CD4-positive, alpha-beta memory T cell (primary cell): ENCODE measurements at regions not wholly inside any gene's neighbourhood (a gene's known extent, or its start where the extent isn't known, plus 50 kb on each side); places are given as distances from the start of the nearest gene placed in this dataset.
"Not testable (repeated sequence)": the region's sequence is repeated elsewhere in the genome, so short reads cannot be mapped to it uniquely, and the experiment has no call there.

Source experiments
- CTCF ChIA-PET: fragments of 350-600 bp; sonication (Branson Sonifier 250); formaldehyde crosslinking; loops from one replicate; lab custom pipeline; 2021; ENCODE audit warnings: inconsistent platforms; ENCODE audit not compliant: partially characterized antibody; lab: Charles Lee
- POLR2A ChIA-PET: fragments of 350-600 bp; sonication (Branson Sonifier 250); formaldehyde crosslinking; loops from one replicate; lab custom pipeline; 2021; ENCODE audit not compliant: partially characterized antibody; lab: Charles Lee
- DNase-seq, 5 donors: peaks; one replicate each; pipeline versions ENCODE4 v3.0.0 to v3.0.0-alpha.2; 2020 to 2022; ENCODE audit warnings: mixed read lengths in 1 of 5
- H3K27ac ChIP-seq: one replicate; pipeline ENCODE4 v1.7.0; 2013; ENCODE audit warnings: low read depth, low read length
- H3K27me3 ChIP-seq: 2 replicates; pipeline ENCODE4 v1.7.0; 2013; ENCODE audit warnings: mild to moderate bottlenecking, low read length, moderate library complexity; ENCODE audit not compliant: insufficient read depth
- H3K36me3 ChIP-seq: 2 replicates; pipeline ENCODE4 v1.7.0; 2013; ENCODE audit warnings: mild to moderate bottlenecking, low read length, moderate library complexity; ENCODE audit not compliant: insufficient read depth
- H3K4me1 ChIP-seq: 2 replicates; pipeline ENCODE4 v1.7.0; 2013; ENCODE audit warnings: mild to moderate bottlenecking, low read length, moderate library complexity; ENCODE audit not compliant: insufficient read depth
- H3K4me3 ChIP-seq, 2 donors: one replicate each; pipeline ENCODE4 v1.7.0; 2013; ENCODE audit warnings: low read length in 2 of 2, mild to moderate bottlenecking in 1 of 2
- H3K9me3 ChIP-seq, 2 donors: one replicate each; pipeline ENCODE4 v1.7.0; 2013; ENCODE audit warnings: low read length in 2 of 2, control low read depth in 1 of 2; ENCODE audit not compliant: control insufficient read depth in 1 of 2
- H3K27ac Mint-ChIP-seq, 7 donors: one replicate each; pipeline ENCODE4 v1.8.0; 2020 to 2021; ENCODE audit warnings: mixed read lengths in 7 of 7, mild to moderate bottlenecking in 6 of 7, inconsistent platforms in 3 of 7, moderate library complexity in 3 of 7
- H3K27me3 Mint-ChIP-seq, 2 donors: one replicate each; pipeline ENCODE4 v1.8.0; 2020 to 2021; ENCODE audit warnings: mixed read lengths in 2 of 2
- H3K36me3 Mint-ChIP-seq, 2 donors: one replicate each; pipeline ENCODE4 v1.8.0; 2020 to 2021; ENCODE audit warnings: mixed read lengths in 2 of 2, inconsistent platforms in 1 of 2, mild to moderate bottlenecking in 1 of 2
- H3K4me1 Mint-ChIP-seq, 4 donors: one replicate each; pipeline ENCODE4 v1.8.0; 2020 to 2021; ENCODE audit warnings: mixed read lengths in 4 of 4, mild to moderate bottlenecking in 1 of 4
- H3K4me3 Mint-ChIP-seq, 8 donors: one replicate each; pipeline ENCODE4 v1.8.0; 2020 to 2021; ENCODE audit warnings: mixed read lengths in 8 of 8, mild to moderate bottlenecking in 7 of 8, moderate library complexity in 6 of 8, inconsistent platforms in 3 of 8
- H3K9me3 Mint-ChIP-seq, 8 donors: one replicate each; pipeline ENCODE4 v1.8.0; 2020 to 2021; ENCODE audit warnings: mixed read lengths in 8 of 8, mild to moderate bottlenecking in 5 of 8, inconsistent platforms in 3 of 8, moderate library complexity in 1 of 8
- intact Hi-C: fragments of 100-400 bp; cut with micrococcal nuclease; formaldehyde crosslinking; loops from one replicate; pipeline ENCODE4 v1.15.1; 2023

DNA sequence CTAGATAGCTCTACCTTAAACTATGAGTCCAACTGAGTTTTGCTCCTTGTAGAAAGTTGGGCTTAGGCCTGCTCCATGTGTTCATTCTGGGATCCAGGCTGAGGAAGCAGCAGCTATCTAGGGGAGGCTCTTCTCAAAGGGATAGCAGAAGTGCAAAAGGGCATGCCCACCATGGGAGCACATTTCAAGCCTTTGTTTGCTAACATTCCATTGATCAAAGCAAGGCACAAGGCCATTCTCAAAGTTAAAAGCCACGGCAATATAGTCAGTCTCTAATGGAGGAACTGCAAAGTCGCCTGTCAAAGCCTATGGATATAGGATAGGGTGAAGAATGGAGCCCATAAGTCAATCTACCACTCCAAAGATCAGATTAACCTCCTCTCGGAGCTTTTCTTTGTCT, 488.1 kb upstream of the ARX start:
- Mint-ChIP-seq H3K36me3 (no peaks in the 10 kb centered on the region), H3K4me1 (no peaks in the 10 kb centered on the region), H3K4me3 (no peak overlapping the region), H3K27me3 (no peaks in the 10 kb centered on the region), H3K9me3 (peaks cover 0 to 5% (median 0%) of the 10 kb centered on the region in 8 donors), H3K27ac (no peak overlapping the region)
- ChIA-PET CTCF (no interaction called here), POLR2A (no interaction called here)
- no peaks in the 10 kb centered on the region for H3K27me3 ChIP-seq
- no peak for DNase-seq
- intact Hi-C loops = no loop called here
- H3K4me3 ChIP-seq = no peak overlapping the region
- no peaks in the 10 kb centered on the region for H3K4me1 ChIP-seq
- no peak overlapping the region for H3K27ac ChIP-seq
- no peaks in the 10 kb centered on the region for H3K9me3 ChIP-seq
- H3K36me3 ChIP-seq = no peaks in the 10 kb centered on the region

GRCh38 chrX:25507801-25508200, 492.0 kb upstream of the ARX start:
- no peaks in the 10 kb centered on the region for H3K4me1 ChIP-seq
- no peaks in the 10 kb centered on the region for H3K4me1 Mint-ChIP-seq
- no peaks in the 10 kb centered on the region for H3K9me3 ChIP-seq
- ChIA-PET CTCF (no interaction called here), POLR2A (no interaction called here)
- no peaks in the 10 kb centered on the region for H3K27me3 ChIP-seq
- H3K27ac ChIP-seq = no peak overlapping the region
- H3K4me3 ChIP-seq = no peak overlapping the region
- H3K27me3 Mint-ChIP-seq = no peaks in the 10 kb centered on the region
- H3K9me3 Mint-ChIP-seq = peaks cover 0 to 13% (median 4%) of the 10 kb centered on the region in 8 donors
- H3K27ac Mint-ChIP-seq = no peak overlapping the region
- intact Hi-C loops = no loop called here
- no peaks in the 10 kb centered on the region for H3K36me3 ChIP-seq
- DNase-seq = no peak
- H3K4me3 Mint-ChIP-seq = no peak overlapping the region
- H3K36me3 Mint-ChIP-seq = no peaks in the 10 kb centered on the region

GRCh38 chrX:25519258-25519657, 503.5 kb upstream of the ARX start:
- peaks cover 0 to 6% (median 3%) of the 10 kb centered on the region in 8 donors for H3K9me3 Mint-ChIP-seq
- H3K4me3 Mint-ChIP-seq = no peak overlapping the region
- no peaks in the 10 kb centered on the region for H3K27me3 Mint-ChIP-seq
- POLR2A ChIA-PET = no interaction called here
- no peak for DNase-seq
- H3K36me3 Mint-ChIP-seq = no peaks in the 10 kb centered on the region
- CTCF ChIA-PET = no interaction called here
- no peak overlapping the region for H3K27ac Mint-ChIP-seq
- Histone ChIP-seq H3K27ac (no peak overlapping the region), H3K9me3 (no peaks in the 10 kb centered on the region), H3K27me3 (no peaks in the 10 kb centered on the region), H3K36me3 (no peaks in the 10 kb centered on the region), H3K4me1 (no peaks in the 10 kb centered on the region), H3K4me3 (no peak overlapping the region)
- no peaks in the 10 kb centered on the region for H3K4me1 Mint-ChIP-seq
- intact Hi-C loops = no loop called here

- H3K4me3 ChIP-seq, H3K9me3 ChIP-seq, H3K27ac ChIP-seq, H3K4me1 Mint-ChIP-seq, DNase-seq, H3K27ac Mint-ChIP-seq, intact Hi-C loops, H3K4me3 Mint-ChIP-seq, H3K9me3 Mint-ChIP-seq, H3K36me3 Mint-ChIP-seq, POLR2A ChIA-PET, H3K27me3 Mint-ChIP-seq, H3K36me3 ChIP-seq, H3K27me3 ChIP-seq, CTCF ChIA-PET, H3K4me1 ChIP-seq: not testable (repeated sequence)
Observed at GRCh38 chrX:25522443-25523010, 506.8 kb upstream of the ARX start.

GRCh38 chrX:25523574-25524540, 508.1 kb upstream of the ARX start:
- H3K4me1 Mint-ChIP-seq = no peaks in the 10 kb centered on the region
- DNase-seq = no peak

GRCh38 chrX:25527156-25527555, 511.4 kb upstream of the ARX start:
- Mint-ChIP-seq H3K4me3 (no peak overlapping the region), H3K36me3 (no peaks in the 10 kb centered on the region), H3K9me3 (peaks cover 0 to 4% (median 0%) of the 10 kb centered on the region in 8 donors), H3K4me1 (no peaks in the 10 kb centered on the region), H3K27me3 (no peaks in the 10 kb centered on the region), H3K27ac (no peak overlapping the region)
- Histone ChIP-seq H3K27me3 (no peaks in the 10 kb centered on the region), H3K9me3 (no peaks in the 10 kb centered on the region), H3K4me1 (no peaks in the 10 kb centered on the region), H3K4me3 (no peak overlapping the region), H3K27ac (no peak overlapping the region), H3K36me3 (no peaks in the 10 kb centered on the region)
- POLR2A ChIA-PET = no interaction called here
- DNase-seq = no peak
- CTCF ChIA-PET = no interaction called here
- intact Hi-C loops = no loop called here

More at GRCh38 chrX:25523574-25524540, 508.1 kb upstream of the ARX start:
- H3K9me3 Mint-ChIP-seq = peaks cover 0 to 6% (median 2%) of the 10 kb centered on the region in 8 donors
- ChIA-PET POLR2A (no interaction called here), CTCF (no interaction called here)
- no peaks in the 10 kb centered on the region for H3K36me3 Mint-ChIP-seq
- Histone ChIP-seq H3K4me3 (no peak overlapping the region), H3K27me3 (no peaks in the 10 kb centered on the region), H3K9me3 (no peaks in the 10 kb centered on the region), H3K36me3 (no peaks in the 10 kb centered on the region), H3K27ac (no peak overlapping the region), H3K4me1 (no peaks in the 10 kb centered on the region)
- no peaks in the 10 kb centered on the region for H3K27me3 Mint-ChIP-seq
- H3K27ac Mint-ChIP-seq = no peak overlapping the region
- intact Hi-C loops = no loop called here
- no peak overlapping the region for H3K4me3 Mint-ChIP-seq

DNA sequence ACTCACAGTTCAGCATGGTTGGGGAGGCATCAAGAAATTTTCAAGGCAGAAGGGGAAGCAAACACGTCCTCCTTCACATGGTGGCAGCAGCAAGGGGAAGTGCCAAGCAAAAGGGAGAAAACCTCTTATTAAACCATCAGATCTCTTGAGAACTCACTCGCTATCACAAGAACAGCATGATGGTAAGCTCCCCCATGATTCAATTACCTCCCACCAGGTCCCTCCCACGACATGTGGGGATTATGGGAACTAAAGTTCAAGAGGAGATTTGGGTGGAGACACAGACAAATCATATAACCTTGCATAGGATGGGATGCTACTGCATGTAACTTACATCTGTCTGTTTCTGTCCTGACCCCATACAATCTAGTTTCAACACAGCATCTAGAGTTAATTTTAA, 511.8 kb upstream of the ARX start:
- Mint-ChIP-seq H3K4me1 (no peaks in the 10 kb centered on the region), H3K27ac (no peak overlapping the region), H3K36me3 (no peaks in the 10 kb centered on the region), H3K4me3 (no peak overlapping the region), H3K27me3 (no peaks in the 10 kb centered on the region), H3K9me3 (peaks cover 0 to 4% (median 0%) of the 10 kb centered on the region in 8 donors)
- POLR2A ChIA-PET = no interaction called here
- Histone ChIP-seq H3K36me3 (no peaks in the 10 kb centered on the region), H3K4me3 (no peak overlapping the region), H3K9me3 (no peaks in the 10 kb centered on the region), H3K4me1 (no peaks in the 10 kb centered on the region), H3K27ac (no peak overlapping the region), H3K27me3 (no peaks in the 10 kb centered on the region)
- CTCF ChIA-PET = no interaction called here
- intact Hi-C loops = no loop called here
- DNase-seq = no peak
